NCI-H2029 treated with DMSO at 0.1 percent for 48 hours (cell line): ENCODE measurements at regions not wholly inside any gene's neighbourhood (a gene's known extent, or its start where the extent isn't known, plus 50 kb on each side); places are given as distances from the start of the nearest gene placed in this dataset.
A peak's percentile ranks its signal among the peaks of the same experiment; 100 is the strongest.

Source experiments
- DNase-seq: peaks from one replicate; lab custom pipeline; 2025; lab: John Stamatoyannopoulos, UW

GRCh38 chr13:53854321-53854720, 825.7 kb downstream of the OLFM4 start:
- DNase-seq, result no peak

DNA sequence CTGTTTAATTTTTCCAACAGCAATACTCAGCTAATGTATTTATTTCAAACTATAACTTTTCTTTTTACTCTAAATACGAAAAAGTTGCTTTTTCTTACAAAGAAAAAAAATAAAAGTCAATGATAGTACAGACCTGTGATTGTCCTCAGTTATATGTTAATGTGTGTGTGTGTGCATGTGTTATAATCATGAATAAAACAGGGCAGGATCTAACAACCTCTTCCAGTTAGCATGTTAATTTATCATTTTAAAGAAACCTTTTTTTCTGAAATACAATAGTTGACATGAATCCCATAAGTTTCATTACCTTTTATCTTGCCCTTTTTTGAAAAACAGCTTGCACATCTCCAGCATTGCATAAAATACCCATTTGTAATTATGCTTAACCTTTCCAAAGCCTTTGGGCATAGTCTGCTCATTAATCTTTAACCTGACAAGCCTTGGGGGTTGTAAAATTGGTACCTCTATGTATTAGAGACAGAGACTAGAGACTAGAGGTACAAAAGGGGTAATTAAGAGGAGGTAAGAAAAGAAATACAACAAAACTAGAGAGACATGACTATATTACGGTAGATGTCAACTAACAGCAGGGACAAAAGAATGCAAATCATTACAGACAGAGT, 828.1 kb downstream of the OLFM4 start:
- DNase-seq, result no peak

DNA sequence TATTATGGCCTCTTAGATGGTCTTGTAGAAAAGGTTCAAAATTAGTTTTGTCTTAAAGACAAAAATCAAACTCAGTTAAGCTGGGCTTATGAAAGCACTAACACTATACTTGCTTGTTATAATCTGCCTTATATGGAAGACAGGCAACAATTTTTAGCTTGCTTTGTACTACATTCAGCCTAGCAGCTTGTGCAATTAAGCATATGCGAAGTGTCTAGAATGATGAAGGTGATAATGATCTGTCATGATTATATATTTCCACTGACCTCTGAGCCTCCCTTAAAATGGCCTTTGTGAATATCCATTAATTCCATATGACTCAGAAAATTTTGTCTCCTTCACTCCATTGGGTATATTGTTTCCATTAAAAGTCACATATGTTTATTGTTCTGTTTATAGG, 834.9 kb downstream of the OLFM4 start:
- no peak for DNase-seq

- peak; percentile 35 for DNase-seq
These were observed 844.9 kb downstream of the OLFM4 start for GRCh38 chr13:53873558-53873957.

DNA sequence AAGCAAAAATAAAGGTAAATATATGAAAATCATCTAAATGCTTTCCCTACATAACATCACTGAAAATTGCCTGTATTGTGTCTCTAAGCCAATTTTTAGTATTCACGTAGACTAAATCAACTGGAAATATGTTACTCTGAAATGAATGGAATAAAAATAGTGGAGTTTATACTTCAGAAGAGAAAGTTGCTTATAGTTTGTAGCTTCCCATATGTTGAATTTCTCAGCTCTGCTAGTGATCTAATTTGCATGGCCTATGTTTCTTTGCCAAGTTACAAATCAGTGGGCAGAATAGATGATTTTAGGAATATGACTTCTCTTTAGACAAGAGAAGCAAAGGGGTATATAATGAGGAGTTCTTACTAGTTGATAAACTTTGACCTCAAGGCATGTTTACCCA, 850.2 kb downstream of the OLFM4 start:
- no peak for DNase-seq

GRCh38 chr13:53885997-53886396, 857.4 kb downstream of the OLFM4 start:
- no peak for DNase-seq

- DNase-seq, result no peak
These were observed 862.1 kb downstream of the OLFM4 start for GRCh38 chr13:53890696-53891095.

DNA sequence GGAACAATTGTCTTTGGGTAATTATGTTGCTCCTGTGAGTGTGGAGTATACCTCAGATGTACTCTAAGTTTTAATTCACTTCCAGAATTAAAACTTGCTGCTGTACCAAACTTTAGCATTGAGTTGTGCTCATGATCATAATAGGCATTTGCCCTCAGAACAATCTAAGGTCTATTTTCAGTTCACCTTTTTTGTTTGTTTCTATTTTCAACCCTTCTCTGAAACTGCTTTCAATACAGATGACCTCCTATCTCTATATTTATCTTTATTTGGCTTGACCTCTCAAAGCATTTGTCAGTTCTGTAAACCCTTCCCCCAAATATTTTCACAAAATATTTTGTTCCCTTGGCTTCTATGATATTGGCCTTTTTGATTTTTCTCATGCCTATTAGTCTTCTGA, 873.0 kb downstream of the OLFM4 start:
- no peak for DNase-seq

DNA sequence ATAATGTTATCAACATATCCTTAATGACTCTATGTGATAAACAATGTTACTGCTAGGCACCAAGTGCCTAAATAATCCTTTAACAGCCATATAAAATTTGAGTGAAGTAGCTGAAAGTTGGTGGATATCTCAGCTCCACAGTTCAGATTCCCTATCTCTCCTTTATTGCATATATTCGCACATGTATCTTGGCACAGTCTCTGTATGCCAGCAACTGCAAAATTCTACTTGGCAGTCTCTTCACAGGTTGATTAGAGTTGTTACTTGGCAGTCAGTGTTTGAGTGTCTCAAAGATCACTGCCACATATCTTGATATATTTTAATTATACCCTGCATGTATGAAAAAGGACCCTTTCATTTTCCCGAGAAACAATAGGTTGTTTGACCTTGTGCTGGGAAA, 879.3 kb downstream of the OLFM4 start:
- no peak for DNase-seq

- no peak for DNase-seq
These were observed 892.3 kb downstream of the OLFM4 start for GRCh38 chr13:53920916-53921315.

- no peak for DNase-seq
These were observed 892.9 kb downstream of the OLFM4 start for GRCh38 chr13:53921473-53921872.

- DNase-seq, result no peak
These were observed 913.1 kb downstream of the OLFM4 start for GRCh38 chr13:53941588-53942190.

- DNase-seq, result no peak
These were observed 917.9 kb downstream of the OLFM4 start for GRCh38 chr13:53946500-53946899.

DNA sequence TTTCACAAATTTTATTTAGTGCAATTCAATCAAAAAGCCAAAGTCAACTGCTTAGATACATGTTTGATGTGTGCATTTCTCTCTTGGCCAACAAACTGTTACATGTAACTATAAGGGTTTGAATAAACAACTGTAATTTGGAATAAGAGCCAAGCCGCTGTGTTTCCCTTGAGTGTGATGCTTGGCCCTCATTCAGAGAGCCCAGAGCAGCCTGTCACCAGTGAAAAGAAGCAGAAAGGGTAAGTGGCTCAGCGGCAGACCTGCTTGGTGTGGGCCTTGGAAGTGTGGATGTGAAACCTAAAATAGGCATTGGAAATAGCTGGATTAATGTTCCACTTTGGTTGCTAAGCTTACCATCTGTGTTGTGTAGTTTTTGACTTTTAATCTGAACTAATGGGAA, 924.6 kb downstream of the OLFM4 start:
- DNase-seq, result no peak
